ENCODE measurements at regions not wholly inside any gene's neighbourhood (a gene's known extent, or its start where the extent isn't known, plus 50 kb on each side); places are given as distances from the start of the nearest gene placed in this dataset.

- TF ChIP-seq CTCF (IDR thresholded peaks at IDR 0.05; ENCODE audit: insufficient read depth, low read depth, low read length) (no peak), EZH2 (IDR thresholded peaks at IDR 0.05; ENCODE audit: insufficient read depth, low read length) (no peak)
Measured at GRCh38 chr13:58579468-58579867, 947.9 kb downstream of the PCDH17 start.
